Umbilical cord (tissue), 1 donor: ENCODE measurements at regions not wholly inside any gene's neighbourhood (a gene's known extent, or its start where the extent isn't known, plus 50 kb on each side); places are given as distances from the start of the nearest gene placed in this dataset.
"Not testable (repeated sequence)": the region's sequence is repeated elsewhere in the genome, so short reads cannot be mapped to it uniquely, and the experiment has no call there.

Source experiments
- DNase-seq: peaks from one replicate; pipeline ENCODE4 v3.0.0-alpha.2; 2015; ENCODE audit warnings: low spot score

- peak; percentile 72 for DNase-seq
Observed at GRCh38 chr4:138401334-138401733, 159.2 kb upstream of the SLC7A11 start.

- peak; percentile 13 for DNase-seq
Observed at GRCh38 chr4:138400543-138400942, 158.4 kb upstream of the SLC7A11 start.

- no peak for DNase-seq
Observed at GRCh38 chr4:138400066-138400465, 157.9 kb upstream of the SLC7A11 start.

GRCh38 chr4:138399081-138399480 is 156.9 kb upstream of the SLC7A11 start:
- no peak for DNase-seq

- DNase-seq = no peak
Observed at GRCh38 chr4:138398322-138398721, 156.2 kb upstream of the SLC7A11 start.

GRCh38 chr4:138393886-138394610 is 151.9 kb upstream of the SLC7A11 start:
- DNase-seq = no peak

- DNase-seq = no peak
Observed at GRCh38 chr4:138392751-138393308, 150.7 kb upstream of the SLC7A11 start.

- no peak for DNase-seq
Observed at GRCh38 chr4:138389976-138390685, 148.0 kb upstream of the SLC7A11 start.

GRCh38 chr4:138374947-138375346 is 132.8 kb upstream of the SLC7A11 start:
- no peak for DNase-seq

- no peak for DNase-seq
Observed at GRCh38 chr4:138367942-138368341, 125.8 kb upstream of the SLC7A11 start.

- not testable (repeated sequence) for DNase-seq
Observed at GRCh38 chr4:138352446-138352845, 110.3 kb upstream of the SLC7A11 start.

- no peak for DNase-seq
Observed at GRCh38 chr4:138348055-138348454, 105.9 kb upstream of the SLC7A11 start.

GRCh38 chr4:138347561-138347960 is 105.4 kb upstream of the SLC7A11 start:
- no peak for DNase-seq

- DNase-seq = no peak
Observed at GRCh38 chr4:138344851-138345250, 102.7 kb upstream of the SLC7A11 start.

- no peak for DNase-seq
Observed at GRCh38 chr4:138344054-138344453, 101.9 kb upstream of the SLC7A11 start.

- no peak for DNase-seq
Observed at GRCh38 chr4:138341739-138342415, 99.7 kb upstream of the SLC7A11 start.

GRCh38 chr4:138338840-138339239 is 96.7 kb upstream of the SLC7A11 start:
- no peak for DNase-seq

GRCh38 chr4:138338222-138338621 is 96.1 kb upstream of the SLC7A11 start:
- DNase-seq = not testable (repeated sequence)

GRCh38 chr4:138334346-138335016 is 92.3 kb upstream of the SLC7A11 start:
- DNase-seq = no peak

- DNase-seq = not testable (repeated sequence)
Observed at GRCh38 chr4:138332415-138332814, 90.3 kb upstream of the SLC7A11 start.

- no peak for DNase-seq
Observed at GRCh38 chr4:138330531-138330930, 88.4 kb upstream of the SLC7A11 start.
